ENCODE measurements at regions not wholly inside any gene's neighbourhood (a gene's known extent, or its start where the extent isn't known, plus 50 kb on each side); places are given as distances from the start of the nearest gene placed in this dataset.

GRCh38 chr17:77409282-77410161 lies 268.8 kb downstream of the SEC14L1 start:
- no peak for DNase-seq (ENCODE audit: low read depth in 3 of 3, low spot score in 2 of 3)

GRCh38 chr17:77410470-77410869 lies 269.7 kb downstream of the SEC14L1 start:
- no peak for DNase-seq (ENCODE audit: low read depth in 3 of 3, low spot score in 2 of 3)

- DNase-seq (ENCODE audit: low read depth in 3 of 3, low spot score in 2 of 3), result no peak
Measured at GRCh38 chr17:77414811-77415400, 274.1 kb downstream of the SEC14L1 start.

- no peak for DNase-seq (ENCODE audit: low read depth in 3 of 3, low spot score in 2 of 3)
Measured at GRCh38 chr17:77416105-77416713, 275.4 kb downstream of the SEC14L1 start.

GRCh38 chr17:77417575-77417974 lies 276.8 kb downstream of the SEC14L1 start:
- no peak for DNase-seq (ENCODE audit: low read depth in 3 of 3, low spot score in 2 of 3)

GRCh38 chr17:77418609-77419008 lies 277.8 kb downstream of the SEC14L1 start:
- no peak for DNase-seq (ENCODE audit: low read depth in 3 of 3, low spot score in 2 of 3)

- no peak for DNase-seq (ENCODE audit: low read depth in 3 of 3, low spot score in 2 of 3)
Measured at GRCh38 chr17:77419095-77419494, 278.3 kb downstream of the SEC14L1 start.

- DNase-seq (ENCODE audit: low read depth in 3 of 3, low spot score in 2 of 3), result no peak
Measured at GRCh38 chr17:77419547-77420094, 278.9 kb downstream of the SEC14L1 start.

- no peak for DNase-seq (ENCODE audit: low read depth in 3 of 3, low spot score in 2 of 3)
Measured at GRCh38 chr17:77420095-77420803, 279.5 kb downstream of the SEC14L1 start.

- DNase-seq (ENCODE audit: low read depth in 3 of 3, low spot score in 2 of 3), result peak in 2 of 3 donors; percentile 65 to 76
Measured at GRCh38 chr17:77420804-77421629, 280.2 kb downstream of the SEC14L1 start.

GRCh38 chr17:77421630-77421972 lies 280.8 kb downstream of the SEC14L1 start:
- no peak for DNase-seq (ENCODE audit: low read depth in 3 of 3, low spot score in 2 of 3)

GRCh38 chr17:77422104-77422747 lies 281.5 kb downstream of the SEC14L1 start:
- no peak for DNase-seq (ENCODE audit: low read depth in 3 of 3, low spot score in 2 of 3)

GRCh38 chr17:77422748-77423113 lies 282.0 kb downstream of the SEC14L1 start:
- DNase-seq (ENCODE audit: low read depth in 3 of 3, low spot score in 2 of 3), result no peak

- DNase-seq (ENCODE audit: low read depth in 3 of 3, low spot score in 2 of 3), result no peak
Measured at GRCh38 chr17:77423589-77424451, 283.1 kb downstream of the SEC14L1 start.

- peak; percentile 72 to 81 (median 76) for DNase-seq (ENCODE audit: low read depth in 3 of 3, low spot score in 2 of 3)
Measured at GRCh38 chr17:77424585-77425344, 284.0 kb downstream of the SEC14L1 start.

GRCh38 chr17:77425348-77425747 lies 284.6 kb downstream of the SEC14L1 start:
- no peak for DNase-seq (ENCODE audit: low read depth in 3 of 3, low spot score in 2 of 3)

- no peak for DNase-seq (ENCODE audit: low read depth in 3 of 3, low spot score in 2 of 3)
Measured at GRCh38 chr17:77425791-77426641, 285.2 kb downstream of the SEC14L1 start.
